Heart left ventricle (tissue), 13 donors: ENCODE measurements at regions not wholly inside any gene's neighbourhood (a gene's known extent, or its start where the extent isn't known, plus 50 kb on each side); places are given as distances from the start of the nearest gene placed in this dataset.

Experiments used
- CTCF ChIP-seq, 12 donors: fragments of 200-600 bp; sonication (generic) in 4 of 12; IDR thresholded peaks; one replicate each; pipeline versions ENCODE4 v1.5.0 to v1.8.0; 2018 to 2022; ENCODE audit warnings: antibody characterized with exemption in 12 of 12, mild to moderate bottlenecking in 5 of 12
- POLR2A ChIP-seq, 2 donors: fragments of 450-650 bp; IDR thresholded peaks; one replicate each; pipeline ENCODE4 v1.6.1; 2017; ENCODE audit warnings: antibody characterized with exemption in 2 of 2, mild to moderate bottlenecking in 2 of 2, moderate library complexity in 2 of 2
- donor health status: ischemic (EF 13 %, LVEDD 7.1; RV severe dilation, severe dysfunction).
- donor health status: DM: no; HTN: yes; CAD: no.
- donor health status: DM: no; HTN: no; CAD: no.
- donor health status: ischemic (EF 25% LVEDD 6.9; RV normal size, moderate dysfunction).
- donor health status: ischemic (EF 25% LVEDD 5.7; RV mildly dilated, moderate dysfunction).
- donor health status: ischemic (EF 35%, LVEDD 5.7; RV mildly dilated, moderate dysfunction).
- donor health status: nonischemic (EF 11% LVEDD 7.7; RV severe dilation, severe dysfunction).
- donor health status: DM: yes; HTN: yes; CAD: no.
- donor health status: PGD.
- donor health status: ischemic (EF 29% LVEDD 5.4; RV normal size, mild dysfunction).
- donor health status: nonischemic (EF 23%, LVEDD 6.1; RV moderate dilation, normal function).

GRCh38 chr15:46861796-46862195 lies 855.5 kb upstream of the SEMA6D start:
- TF ChIP-seq POLR2A (IDR thresholded peaks at IDR 0.05) (no peak), CTCF (IDR thresholded peaks at IDR 0.05) (no peak)
